CD4-positive, alpha-beta T cell treated with Interleukin-4 for 1 hour (primary cell): ENCODE measurements at regions not wholly inside any gene's neighbourhood (a gene's known extent, or its start where the extent isn't known, plus 50 kb on each side); places are given as distances from the start of the nearest gene placed in this dataset.

Experiments used
- DNase-seq, 2 donors: peaks; one replicate each; pipeline ENCODE4 v3.0.0-alpha.2; 2020 to 2022

GRCh38 chr6:8530785-8531435, 95.6 kb upstream of the SLC35B3 start:
- no peak for DNase-seq

- no peak for DNase-seq
These were observed 93.9 kb upstream of the SLC35B3 start for GRCh38 chr6:8529250-8529649.

GRCh38 chr6:8527818-8528217, 92.5 kb upstream of the SLC35B3 start:
- no peak for DNase-seq

- DNase-seq: no peak
These were observed 91.3 kb upstream of the SLC35B3 start for GRCh38 chr6:8526624-8527023.

GRCh38 chr6:8525370-8525769, 90.0 kb upstream of the SLC35B3 start:
- DNase-seq: no peak

GRCh38 chr6:8513174-8513573, 77.8 kb upstream of the SLC35B3 start:
- no peak for DNase-seq

- DNase-seq: no peak
These were observed 71.9 kb upstream of the SLC35B3 start for GRCh38 chr6:8507286-8507685.

GRCh38 chr6:8506126-8506525, 70.8 kb upstream of the SLC35B3 start:
- DNase-seq: no peak

- DNase-seq: no peak
These were observed 64.2 kb upstream of the SLC35B3 start for GRCh38 chr6:8499540-8499939.

GRCh38 chr6:8494730-8495129, 59.4 kb upstream of the SLC35B3 start:
- DNase-seq: no peak

GRCh38 chr6:8492536-8493133, 57.3 kb upstream of the SLC35B3 start:
- no peak for DNase-seq
